H1 (cell line): ENCODE measurements at regions not wholly inside any gene's neighbourhood (a gene's known extent, or its start where the extent isn't known, plus 50 kb on each side); places are given as distances from the start of the nearest gene placed in this dataset.

Experiments
- CHD1 ChIP-seq: IDR thresholded peaks from 2 replicates; pipeline ENCODE4 v1.6.1; 2012; ENCODE audit warnings: low read depth, low read length, improper control_type of control experiment
- HDAC2 ChIP-seq, 2 experiments: fragments of 300-600 bp in 1 of 2; sonication (generic) in 1 of 2; IDR thresholded peaks; 2 replicates each; pipeline ENCODE4 v1.6.1; 2011 to 2012; ENCODE audit warnings: low read depth in 2 of 2, low read length in 2 of 2, mild to moderate bottlenecking in 2 of 2, moderate library complexity in 2 of 2, borderline replicate concordance in 1 of 2, inconsistent platforms in 1 of 2

- TF ChIP-seq HDAC2 (IDR thresholded peaks at IDR 0.05; ENCODE audit: borderline replicate concordance in 1 of 2, low read depth in 2 of 2, low read length in 2 of 2) = no peak
- no peak for TF ChIP-seq CHD1
Measured at GRCh38 chr6:901696-902460, 208.9 kb upstream of the EXOC2 start (continued).
